OCI-LY3 (cell line): ENCODE measurements at regions not wholly inside any gene's neighbourhood (a gene's known extent, or its start where the extent isn't known, plus 50 kb on each side); places are given as distances from the start of the nearest gene placed in this dataset.

ENCODE experiments used
- EZH2phosphoT487 ChIP-seq: fragments of 200-600 bp; shearing (Covaris generic); IDR thresholded peaks from 2 replicates; pipeline ENCODE4 v1.6.1; 2018; ENCODE audit warnings: antibody characterized with exemption, mixed run types, low read depth
- TF ChIP-seq, protein P1 (sequence below): fragments of 200-600, 300-600 bp; sonication (generic); IDR thresholded peaks from 2 replicates; pipeline ENCODE4 v1.5.1; 2014; ENCODE audit warnings: antibody characterized with exemption, low read length, low read depth

DNA sequence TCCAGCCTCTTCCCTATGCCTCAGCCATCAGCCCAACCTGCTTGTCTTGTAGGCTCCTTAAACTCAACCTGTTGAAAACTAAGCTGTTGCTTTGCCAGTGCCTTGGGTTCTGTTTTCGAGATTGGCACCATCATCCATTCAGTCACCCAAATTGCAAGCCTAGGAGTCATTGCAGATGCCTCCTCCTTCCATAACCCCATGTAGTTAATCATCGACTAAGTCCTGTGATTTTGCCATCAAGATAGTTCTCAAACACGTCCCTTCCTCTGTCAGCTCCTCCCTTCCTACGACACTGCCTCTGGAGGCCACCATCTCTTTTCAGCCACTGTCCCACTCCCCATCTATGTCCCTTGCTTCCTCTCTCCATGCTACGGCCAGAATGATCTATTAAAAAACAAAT lies 168.1 kb downstream of the RAB11FIP2 start:
- TF ChIP-seq, protein P1, sequence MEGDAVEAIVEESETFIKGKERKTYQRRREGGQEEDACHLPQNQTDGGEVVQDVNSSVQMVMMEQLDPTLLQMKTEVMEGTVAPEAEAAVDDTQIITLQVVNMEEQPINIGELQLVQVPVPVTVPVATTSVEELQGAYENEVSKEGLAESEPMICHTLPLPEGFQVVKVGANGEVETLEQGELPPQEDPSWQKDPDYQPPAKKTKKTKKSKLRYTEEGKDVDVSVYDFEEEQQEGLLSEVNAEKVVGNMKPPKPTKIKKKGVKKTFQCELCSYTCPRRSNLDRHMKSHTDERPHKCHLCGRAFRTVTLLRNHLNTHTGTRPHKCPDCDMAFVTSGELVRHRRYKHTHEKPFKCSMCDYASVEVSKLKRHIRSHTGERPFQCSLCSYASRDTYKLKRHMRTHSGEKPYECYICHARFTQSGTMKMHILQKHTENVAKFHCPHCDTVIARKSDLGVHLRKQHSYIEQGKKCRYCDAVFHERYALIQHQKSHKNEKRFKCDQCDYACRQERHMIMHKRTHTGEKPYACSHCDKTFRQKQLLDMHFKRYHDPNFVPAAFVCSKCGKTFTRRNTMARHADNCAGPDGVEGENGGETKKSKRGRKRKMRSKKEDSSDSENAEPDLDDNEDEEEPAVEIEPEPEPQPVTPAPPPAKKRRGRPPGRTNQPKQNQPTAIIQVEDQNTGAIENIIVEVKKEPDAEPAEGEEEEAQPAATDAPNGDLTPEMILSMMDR: no peak
- TF ChIP-seq EZH2phosphoT487: no peak
